ENCODE measurements at regions not wholly inside any gene's neighbourhood (a gene's known extent, or its start where the extent isn't known, plus 50 kb on each side); places are given as distances from the start of the nearest gene placed in this dataset.

DNA sequence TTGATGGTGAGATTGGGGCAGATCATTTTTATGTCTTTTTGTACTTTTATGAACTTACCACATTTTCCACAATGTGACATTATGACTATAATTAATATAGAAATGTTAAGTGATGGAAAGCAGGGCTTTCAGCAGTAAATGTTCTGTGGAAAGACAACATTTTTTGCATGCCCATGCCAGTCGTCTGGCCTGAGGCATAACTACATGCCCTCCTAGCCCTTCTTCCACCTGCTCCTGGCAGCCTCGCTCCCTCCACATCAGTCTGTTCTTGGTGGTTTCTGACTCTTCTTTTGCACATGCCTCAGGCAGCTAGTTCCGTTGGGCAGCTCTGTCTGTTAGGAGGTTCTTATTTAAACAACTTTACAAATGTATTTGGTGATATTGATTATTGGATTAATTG lies 182.0 kb upstream of the TWIST2 start:
- TF ChIP-seq, protein P1, sequence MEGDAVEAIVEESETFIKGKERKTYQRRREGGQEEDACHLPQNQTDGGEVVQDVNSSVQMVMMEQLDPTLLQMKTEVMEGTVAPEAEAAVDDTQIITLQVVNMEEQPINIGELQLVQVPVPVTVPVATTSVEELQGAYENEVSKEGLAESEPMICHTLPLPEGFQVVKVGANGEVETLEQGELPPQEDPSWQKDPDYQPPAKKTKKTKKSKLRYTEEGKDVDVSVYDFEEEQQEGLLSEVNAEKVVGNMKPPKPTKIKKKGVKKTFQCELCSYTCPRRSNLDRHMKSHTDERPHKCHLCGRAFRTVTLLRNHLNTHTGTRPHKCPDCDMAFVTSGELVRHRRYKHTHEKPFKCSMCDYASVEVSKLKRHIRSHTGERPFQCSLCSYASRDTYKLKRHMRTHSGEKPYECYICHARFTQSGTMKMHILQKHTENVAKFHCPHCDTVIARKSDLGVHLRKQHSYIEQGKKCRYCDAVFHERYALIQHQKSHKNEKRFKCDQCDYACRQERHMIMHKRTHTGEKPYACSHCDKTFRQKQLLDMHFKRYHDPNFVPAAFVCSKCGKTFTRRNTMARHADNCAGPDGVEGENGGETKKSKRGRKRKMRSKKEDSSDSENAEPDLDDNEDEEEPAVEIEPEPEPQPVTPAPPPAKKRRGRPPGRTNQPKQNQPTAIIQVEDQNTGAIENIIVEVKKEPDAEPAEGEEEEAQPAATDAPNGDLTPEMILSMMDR (IDR thresholded peaks at IDR 0.05) = no peak
- no peak for TF ChIP-seq POLR2A (IDR thresholded peaks at IDR 0.05; ENCODE audit: low read depth)

Data from esophagus muscularis mucosa (tissue), 3 donors.